ENCODE measurements at regions not wholly inside any gene's neighbourhood (a gene's known extent, or its start where the extent isn't known, plus 50 kb on each side); places are given as distances from the start of the nearest gene placed in this dataset.
"Not testable (repeated sequence)": the region's sequence is repeated elsewhere in the genome, so short reads cannot be mapped to it uniquely, and the experiment has no call there.

DNA sequence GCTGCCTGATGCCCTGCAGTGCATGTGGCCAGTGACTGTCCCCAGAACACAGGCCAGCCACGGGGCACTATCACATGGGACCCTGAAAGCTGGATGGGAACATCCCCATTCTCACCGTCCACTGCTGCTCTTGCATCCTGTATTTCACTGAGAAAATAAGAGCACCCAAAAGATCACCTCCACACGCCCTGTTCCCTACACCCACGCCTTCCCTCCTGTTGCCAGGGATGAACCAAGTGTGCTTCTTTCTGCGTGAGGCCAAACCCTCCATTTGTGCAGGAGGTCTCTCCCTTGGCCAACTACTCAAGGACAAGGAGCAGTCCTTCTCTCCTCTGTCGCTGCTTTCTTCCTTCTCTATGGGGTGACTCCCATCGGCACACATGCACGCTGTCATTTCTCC lies 118.3 kb downstream of the LRRC37A3 start:
- DNase-seq (ENCODE audit: low read depth in 2 of 2), result not testable (repeated sequence)

DNA sequence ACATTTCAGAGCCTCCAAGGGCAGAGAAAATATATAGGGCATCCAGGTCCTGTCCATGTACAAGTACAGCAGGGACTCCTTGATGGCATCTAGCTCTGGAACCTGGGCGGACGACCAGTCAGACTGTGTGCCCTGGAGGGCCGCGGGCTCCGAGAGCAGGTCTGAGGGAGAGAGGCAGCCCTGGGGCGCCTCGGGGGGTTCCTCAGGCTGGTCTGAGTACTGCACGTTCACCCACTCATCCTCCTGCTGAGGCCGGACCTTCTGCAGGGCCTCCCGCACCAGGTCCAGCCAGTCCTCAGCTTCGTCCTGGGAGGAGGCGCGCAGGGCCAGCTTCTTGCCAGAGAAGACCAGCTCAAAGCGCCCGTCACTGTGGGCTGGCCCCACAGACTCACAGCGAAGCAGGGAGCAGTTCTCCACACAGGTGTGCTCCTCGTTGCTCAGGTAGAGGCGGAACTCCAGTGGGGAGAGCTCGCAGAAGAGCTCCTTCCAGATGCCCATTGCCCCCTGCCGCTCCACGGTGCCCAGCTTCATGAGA lies 118.8 kb downstream of the LRRC37A3 start:
- not testable (repeated sequence) for DNase-seq (ENCODE audit: low read depth in 2 of 2)

DNA sequence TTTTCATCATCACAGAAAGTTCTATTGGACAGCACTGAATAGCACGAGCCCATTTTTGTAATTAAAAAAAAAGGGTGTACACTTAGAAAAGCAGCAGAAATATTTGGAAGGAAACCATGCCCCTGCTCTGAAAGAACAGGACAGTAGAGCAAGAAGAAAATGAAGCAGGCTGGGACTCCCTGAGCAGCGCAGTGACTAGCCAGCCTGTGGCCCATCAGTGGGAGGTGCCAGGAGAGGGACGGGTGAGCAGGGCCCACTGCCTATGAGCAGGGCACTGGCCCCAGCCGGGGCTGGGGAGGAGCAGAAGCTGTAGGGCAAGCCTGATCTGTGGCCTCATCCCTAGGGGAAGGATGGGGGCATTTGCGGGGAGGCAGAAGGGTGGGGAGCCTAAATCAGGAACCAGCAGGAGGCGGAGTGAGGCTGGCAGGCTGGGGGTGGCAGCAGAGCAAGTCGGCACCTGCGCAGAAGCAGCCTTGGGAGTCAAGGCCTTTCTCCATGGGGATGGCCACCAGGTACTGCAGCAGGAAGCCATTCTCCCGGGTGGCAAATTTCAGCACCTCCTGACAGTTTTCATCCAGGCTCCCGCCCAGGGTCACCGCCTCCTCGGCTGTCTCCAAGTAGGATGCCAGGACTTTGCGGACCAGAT lies 119.6 kb downstream of the LRRC37A3 start:
- DNase-seq (ENCODE audit: low read depth in 2 of 2), result not testable (repeated sequence)

DNA sequence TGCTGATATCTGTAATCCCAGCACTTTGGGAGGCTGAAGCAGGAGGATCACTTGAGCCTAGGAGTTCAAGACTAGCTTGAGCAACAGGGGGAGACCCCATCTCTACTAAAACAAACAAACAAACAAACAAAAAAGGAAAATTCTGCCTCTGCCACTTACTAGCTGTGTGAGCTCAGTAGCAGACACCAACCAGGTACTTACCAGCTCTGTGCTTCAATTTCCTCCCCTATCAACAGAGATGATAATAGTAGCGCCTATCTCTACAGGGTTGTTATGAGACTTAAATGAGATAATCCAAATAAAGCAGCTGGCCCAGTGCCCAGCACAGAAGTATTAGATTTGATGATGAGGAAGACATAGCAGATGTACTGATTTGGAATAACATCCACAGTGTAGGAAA lies 120.3 kb downstream of the LRRC37A3 start:
- not testable (repeated sequence) for DNase-seq (ENCODE audit: low read depth in 2 of 2)

DNA sequence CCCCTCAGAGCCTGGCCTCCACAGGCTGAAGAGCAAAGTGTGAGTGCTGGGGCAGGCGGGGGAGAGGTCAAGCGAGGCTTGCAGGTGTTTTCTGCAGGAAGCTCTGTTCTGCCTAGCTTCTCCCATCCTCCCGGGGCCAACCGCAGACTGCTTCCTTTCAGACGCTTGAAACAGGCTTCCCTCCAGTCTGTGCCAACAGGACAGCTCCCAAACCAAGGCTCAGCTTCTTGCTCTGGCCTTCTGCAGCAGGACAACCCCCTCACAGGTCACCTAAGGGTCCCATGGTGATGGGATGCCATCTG lies 120.8 kb downstream of the LRRC37A3 start:
- DNase-seq (ENCODE audit: low read depth in 2 of 2), result not testable (repeated sequence)

DNA sequence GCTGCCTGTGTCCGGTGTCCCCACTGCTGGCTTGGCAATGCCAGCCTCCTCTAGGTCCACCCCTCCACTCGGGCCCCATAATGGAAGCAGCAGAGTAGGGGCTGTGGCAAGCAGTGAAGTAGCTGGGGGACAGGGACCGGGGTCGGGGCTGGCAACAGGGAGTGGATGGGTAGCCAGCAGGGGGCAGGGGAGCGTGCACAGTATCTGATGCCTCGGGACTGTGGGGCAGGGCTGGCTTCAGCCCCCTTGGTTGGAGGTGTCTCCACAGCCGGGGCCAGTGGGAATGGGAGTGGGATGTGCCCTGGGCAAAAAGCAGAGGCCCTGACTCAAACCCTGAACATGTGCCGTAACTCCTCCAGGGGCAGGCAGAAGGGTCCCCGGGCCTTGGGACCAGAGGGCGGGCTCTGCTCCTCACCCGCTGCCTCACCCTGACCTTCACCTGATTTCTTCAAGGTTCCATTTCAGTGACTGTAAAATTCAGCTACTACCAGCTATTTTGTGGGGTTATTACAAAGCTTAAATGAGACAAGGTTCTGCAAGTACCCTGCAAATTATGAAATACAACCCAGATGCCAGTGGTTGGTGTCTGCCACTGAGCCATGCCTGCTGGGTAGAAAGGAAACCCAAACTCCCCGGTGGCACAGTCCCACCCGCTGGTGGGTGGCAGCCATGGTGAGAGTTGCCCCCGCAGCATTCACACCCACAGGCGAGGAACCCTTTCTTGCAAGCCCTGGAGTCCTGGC lies 121.4 kb downstream of the LRRC37A3 start:
- DNase-seq (ENCODE audit: low read depth in 2 of 2), result not testable (repeated sequence)

DNA sequence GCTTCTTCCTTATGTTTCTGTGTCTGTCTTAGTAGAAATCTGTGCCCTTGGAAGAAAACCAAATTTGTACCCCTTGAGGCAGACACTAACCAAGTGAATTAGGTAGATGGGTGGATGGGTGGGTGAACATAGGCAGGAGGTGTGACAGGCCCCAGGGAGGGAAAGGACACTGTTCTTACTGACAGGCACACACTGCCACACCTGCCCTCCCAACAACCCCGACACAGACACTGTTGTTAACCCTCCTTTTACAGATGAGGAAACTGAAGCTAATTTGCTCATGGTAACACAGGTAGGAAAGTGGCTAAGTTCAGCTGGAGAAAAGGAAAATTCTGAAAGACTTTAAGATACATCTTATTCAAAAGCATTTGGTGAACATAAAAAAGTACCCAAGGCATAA lies 123.9 kb downstream of the LRRC37A3 start:
- DNase-seq (ENCODE audit: low read depth in 2 of 2), result not testable (repeated sequence)

DNA sequence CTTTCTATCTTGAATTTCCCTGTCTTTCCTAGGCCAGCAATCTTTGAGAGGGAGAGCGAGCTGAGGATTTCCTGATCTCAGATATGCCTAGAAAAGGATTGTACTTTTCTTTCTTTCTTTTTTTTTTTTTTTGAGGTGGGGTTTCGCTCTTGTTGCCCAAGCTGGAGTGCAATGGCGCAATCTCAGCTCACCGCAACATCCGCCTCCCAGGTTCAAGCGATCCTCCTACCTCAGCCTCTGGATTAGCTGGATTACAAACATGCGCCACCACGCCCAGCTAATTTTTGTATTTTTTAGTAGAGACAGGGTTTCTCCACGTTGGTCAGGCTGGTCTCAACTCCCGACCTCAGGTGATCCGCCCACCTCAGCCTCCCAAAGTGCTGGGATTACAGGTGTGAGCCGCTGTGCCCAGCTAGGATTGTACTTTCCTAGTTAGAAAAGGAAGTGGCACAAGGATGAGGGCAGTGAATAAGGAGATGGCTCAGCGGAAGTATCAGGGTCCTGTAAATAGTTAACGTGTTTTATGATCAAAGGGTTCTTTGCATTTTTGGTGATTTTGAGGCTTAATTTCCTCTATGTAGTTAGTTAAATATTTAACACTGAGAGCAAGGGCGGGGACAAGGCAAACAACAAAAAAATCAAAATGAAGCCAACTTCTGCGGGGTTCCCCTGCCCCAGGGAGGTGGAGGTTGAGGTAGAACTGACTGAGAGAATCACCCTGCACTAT lies 124.6 kb downstream of the LRRC37A3 start:
- not testable (repeated sequence) for DNase-seq (ENCODE audit: low read depth in 2 of 2)

DNA sequence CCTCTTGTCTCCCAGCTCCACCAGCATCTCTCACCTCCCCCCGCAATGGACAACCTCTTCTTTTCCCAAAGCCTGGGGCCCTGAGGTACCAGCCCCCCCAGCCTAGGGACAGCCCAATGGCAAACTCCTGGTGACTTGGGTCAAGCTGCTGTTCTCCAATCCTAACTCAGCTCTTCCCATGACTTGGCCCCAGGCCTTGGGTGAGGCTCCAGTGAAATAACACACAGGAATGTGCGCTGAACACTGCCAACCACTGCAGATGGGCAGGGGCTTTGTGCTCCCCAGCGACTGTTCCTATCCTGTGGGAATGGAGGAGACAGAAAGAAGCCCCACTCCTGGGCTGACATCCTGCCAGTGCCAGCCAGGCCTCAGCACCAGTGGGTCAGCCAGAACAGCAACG lies 125.2 kb downstream of the LRRC37A3 start:
- not testable (repeated sequence) for DNase-seq (ENCODE audit: low read depth in 2 of 2)

DNA sequence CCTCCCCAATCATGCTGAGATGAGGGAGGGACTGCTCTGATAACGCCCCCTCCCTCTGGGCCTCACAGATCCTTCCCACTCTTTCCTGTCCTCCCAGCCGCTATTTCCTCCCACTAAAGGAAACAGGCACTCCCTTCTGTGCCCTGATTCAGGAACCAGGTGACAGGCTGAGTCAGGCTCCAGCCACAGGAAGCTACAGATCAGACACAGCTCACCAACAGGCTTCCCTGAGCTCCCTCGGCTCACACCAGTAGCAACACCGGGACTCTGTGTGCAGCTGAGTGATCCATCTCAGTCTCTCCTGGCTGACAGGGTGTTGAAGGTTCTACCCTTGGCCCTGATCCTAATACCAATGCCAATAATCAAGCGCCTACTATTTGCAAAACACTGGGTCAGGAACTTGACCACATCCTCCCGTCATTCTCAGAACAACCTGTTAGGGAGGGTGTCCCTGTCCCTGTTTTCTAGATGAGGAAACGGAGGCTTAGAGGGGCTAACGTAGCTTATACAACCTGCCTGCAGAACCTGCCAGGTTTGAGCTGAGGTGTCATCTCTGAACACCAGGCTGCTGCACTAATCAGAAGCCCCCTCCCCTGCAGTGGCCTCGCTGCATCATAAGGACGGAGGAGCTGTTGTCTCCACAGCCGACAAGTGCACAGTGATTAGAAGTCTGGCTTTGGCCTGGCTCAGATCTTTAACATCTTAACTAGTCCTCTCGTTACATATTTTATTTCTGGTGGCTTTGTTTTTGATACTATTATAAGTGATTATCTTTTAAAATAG lies 126.3 kb downstream of the LRRC37A3 start:
- not testable (repeated sequence) for DNase-seq (ENCODE audit: low read depth in 2 of 2)

DNA sequence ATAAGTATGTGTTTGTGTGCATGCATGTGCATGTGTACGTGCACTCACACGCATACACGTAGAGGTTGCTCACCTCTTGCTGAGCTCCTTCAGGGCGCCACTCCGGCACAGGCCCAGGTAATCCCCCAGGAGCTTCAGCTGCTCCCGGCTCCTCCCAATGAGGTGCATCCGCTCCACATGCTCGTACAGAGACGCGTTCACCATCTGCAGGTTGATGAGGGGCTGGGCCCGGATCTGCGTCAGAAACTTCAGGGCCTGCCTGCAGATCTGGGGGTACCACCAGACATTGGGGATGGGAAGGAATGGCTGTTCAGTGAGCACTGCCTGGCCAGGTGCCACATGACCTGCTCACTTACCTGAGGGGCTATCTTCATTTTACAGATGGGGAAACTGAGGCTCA lies 127.0 kb downstream of the LRRC37A3 start:
- not testable (repeated sequence) for DNase-seq (ENCODE audit: low read depth in 2 of 2)

DNA sequence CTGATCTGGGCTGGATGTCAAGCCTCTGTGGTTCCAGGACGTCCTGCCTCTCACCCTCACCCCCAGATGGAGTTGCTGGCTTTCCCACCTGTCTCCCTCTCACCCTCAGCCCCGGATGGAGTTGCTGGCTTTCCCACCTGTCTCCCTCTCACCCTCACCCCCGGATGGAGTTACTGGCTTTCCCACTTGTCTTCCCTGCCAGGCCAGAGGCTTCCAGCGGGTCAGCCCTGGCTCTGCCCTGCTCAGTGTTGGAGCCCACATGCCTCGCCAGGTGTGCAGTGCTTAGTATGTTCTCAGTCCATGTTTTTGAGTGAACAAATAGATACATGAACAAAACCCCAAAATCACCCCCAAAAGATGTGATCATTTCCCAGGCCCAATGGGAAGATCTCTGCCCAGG lies 127.6 kb downstream of the LRRC37A3 start:
- DNase-seq (ENCODE audit: low read depth in 2 of 2), result not testable (repeated sequence)

DNA sequence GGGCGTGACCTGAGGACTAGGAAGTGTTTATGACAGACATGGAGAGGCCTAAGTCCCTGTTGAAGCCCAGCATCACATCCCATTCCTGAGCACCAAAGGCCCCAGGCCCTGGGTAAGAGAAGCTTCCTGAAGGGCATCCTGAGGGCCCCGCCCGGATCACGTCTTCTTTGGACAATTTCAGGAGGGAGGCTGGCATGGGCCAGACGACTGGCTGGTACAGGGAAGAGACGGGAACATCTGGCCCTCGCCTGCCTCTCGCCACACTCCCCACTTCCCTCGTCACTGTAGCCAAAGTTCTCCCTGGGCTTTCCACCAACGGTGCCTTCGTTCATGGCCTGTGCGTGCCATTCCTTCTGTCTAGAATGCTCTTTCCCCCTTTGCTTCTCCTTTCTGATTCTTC lies 128.1 kb downstream of the LRRC37A3 start:
- DNase-seq (ENCODE audit: low read depth in 2 of 2), result not testable (repeated sequence)

DNA sequence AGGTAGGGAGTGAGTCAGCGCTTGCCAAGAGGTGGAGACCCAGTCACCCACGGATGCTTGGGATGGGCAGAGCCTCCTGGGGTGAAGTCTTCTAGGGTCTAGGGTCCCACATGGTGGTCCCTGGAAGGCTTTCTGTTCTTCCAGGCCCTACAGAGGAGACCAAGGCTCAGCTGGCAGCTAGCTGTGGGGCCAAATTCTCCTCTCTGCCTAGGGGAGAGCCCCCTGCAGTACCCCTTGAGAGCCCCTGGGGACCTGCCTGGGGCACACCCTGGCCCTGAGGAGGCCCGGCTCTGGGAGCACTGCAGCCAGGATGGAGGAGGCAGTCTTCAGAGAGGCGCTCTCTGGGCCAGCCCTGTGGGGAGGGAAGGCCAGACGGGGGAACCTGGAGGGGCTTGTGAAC lies 128.6 kb upstream of the SMURF2 start:
- DNase-seq (ENCODE audit: low read depth in 2 of 2), result not testable (repeated sequence)

DNA sequence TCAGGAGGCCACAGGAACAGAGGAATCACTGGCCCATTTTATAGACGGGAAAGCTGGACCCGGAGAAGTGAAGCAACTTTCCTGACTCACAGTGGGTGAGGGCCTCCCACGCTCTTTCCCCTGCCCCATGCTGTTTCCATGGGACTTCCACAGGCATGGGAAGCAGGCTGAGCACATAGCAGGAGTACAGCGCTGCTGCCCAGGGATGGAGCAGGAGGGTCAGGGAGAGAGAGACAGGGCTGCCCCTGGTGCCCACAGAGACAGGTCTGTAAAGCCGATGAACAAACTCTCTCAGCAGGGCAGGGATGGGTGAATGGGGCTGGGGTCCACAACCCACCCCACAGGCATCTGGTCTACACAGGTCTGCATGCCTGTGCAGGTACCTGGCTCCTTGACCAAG lies 128.1 kb upstream of the SMURF2 start:
- not testable (repeated sequence) for DNase-seq (ENCODE audit: low read depth in 2 of 2)

DNA sequence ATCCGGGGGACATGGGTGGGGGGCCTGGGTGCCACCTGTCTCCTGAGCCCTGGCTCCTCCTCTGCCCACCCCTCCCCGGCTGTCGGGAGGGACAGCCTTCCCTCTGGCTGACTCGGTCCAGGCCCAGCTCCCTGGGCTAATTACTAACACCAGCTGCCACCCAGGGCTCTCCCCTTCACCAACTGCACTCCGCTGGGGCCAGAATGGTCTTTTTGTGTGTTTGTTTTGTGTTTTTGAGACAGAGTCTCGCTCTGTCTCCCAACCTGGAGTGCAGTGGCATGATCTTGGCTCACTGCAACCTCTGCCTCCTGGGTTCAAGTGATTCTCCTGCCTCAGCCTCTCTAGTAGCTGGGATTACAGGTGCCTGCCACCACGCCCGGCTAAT lies 126.9 kb upstream of the SMURF2 start:
- not testable (repeated sequence) for DNase-seq (ENCODE audit: low read depth in 2 of 2)

DNA sequence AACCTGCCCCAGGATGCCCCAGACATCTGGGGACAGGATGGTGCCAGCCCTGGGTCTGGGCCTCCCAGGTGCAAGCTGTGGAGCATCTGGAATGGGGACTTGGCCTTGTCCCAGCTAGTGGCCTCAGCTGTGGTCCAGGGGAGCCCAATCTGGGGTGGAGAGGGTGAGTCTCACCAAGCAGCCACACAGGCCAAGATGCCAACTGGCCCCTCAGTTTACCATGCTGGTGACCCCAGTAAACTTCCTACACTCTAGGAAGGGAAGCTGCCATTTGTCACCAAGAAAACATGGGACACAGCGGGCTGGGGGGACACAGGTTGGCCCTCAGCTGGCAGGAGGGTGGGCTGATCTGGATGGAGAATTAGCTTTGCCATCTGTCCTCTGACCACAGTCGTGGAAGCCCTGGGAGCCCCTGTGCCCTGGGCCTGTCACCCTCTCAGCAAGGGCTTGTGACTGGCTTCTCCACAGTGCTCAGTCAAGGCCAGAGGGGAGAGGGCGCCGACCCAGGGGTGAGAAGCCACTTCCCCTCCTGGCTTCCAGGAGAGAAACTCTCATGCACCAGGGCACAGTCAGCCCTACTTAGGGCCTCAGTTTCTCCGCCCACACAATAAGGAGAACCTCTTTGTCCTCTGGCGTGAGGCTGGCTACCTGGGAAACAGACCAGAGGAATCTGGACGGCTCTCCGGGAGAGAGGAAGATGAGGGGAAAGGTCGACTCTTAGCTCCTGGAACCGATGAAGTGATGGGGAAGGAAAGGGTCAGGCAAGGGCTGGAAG lies 126.4 kb upstream of the SMURF2 start:
- no peak for DNase-seq (ENCODE audit: low read depth in 2 of 2)

DNA sequence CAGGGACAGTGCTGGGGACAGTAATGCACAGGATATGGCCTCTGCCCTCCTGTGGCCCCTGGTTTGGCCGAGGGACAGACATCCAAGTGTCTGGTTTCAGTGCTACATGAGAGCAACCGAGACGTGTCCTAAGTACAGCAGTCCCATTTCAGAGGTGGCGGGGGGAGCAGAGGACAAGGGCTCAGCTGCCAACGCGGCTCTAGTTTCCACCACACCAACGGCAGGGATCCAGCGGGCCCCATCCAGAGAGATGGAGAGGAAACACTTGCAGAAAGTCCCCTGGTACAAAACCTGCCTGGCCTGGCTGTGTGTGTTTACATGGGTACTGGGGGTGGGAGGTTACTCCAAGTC lies 125.8 kb upstream of the SMURF2 start:
- no peak for DNase-seq (ENCODE audit: low read depth in 2 of 2)

DNA sequence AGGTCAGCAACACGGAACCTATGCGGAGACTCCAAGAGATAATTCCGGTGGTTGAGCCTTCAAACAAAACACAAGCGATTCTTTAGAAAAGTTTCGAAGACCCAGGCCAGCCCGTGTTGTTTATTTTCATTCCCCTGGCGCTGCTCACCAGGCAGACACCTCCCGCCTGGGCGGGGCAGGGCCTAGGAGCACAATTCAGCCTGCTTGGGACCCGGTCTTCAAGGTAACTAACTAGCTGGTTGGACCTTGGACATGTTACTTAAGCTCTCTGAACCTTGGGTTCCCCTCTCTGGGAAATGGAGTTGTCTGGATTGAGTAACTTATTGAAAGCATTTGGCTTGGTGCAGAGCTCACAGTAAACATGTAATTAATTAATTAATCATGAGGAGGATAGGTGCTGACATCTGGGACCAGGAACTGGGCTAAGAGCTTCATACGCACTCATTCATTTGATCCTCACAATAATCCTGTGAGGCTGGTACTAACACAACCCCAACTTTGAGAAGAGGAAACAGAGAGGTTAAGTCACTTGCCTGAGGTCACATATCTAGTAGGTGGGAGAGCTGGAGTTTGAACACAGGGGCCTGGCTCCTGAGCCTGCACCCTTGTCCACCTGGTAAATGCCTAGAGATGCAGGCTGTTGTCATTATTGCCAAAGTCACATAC lies 125.3 kb upstream of the SMURF2 start:
- no peak for DNase-seq (ENCODE audit: low read depth in 2 of 2)

DNA sequence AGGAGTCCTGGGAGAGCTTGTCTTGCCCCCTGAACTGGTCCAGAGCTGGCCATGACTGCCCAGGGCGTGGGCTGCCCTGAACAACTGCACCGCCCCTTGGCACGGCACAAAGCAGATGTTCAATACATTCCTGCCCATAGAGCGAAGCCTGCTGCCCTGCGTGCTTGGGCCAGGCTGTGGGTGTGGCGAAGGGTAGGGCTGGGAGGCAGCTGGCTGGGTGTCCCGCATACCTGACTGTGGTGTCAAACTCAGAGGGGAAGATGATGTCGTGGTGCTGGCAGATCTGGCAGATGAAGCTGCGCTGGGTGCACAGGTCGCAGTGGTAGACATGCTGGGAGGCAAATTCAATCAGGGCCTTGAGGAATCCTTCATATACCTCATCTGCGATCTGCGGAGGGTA lies 124.2 kb upstream of the SMURF2 start:
- no peak for DNase-seq (ENCODE audit: low read depth in 2 of 2)

DNA sequence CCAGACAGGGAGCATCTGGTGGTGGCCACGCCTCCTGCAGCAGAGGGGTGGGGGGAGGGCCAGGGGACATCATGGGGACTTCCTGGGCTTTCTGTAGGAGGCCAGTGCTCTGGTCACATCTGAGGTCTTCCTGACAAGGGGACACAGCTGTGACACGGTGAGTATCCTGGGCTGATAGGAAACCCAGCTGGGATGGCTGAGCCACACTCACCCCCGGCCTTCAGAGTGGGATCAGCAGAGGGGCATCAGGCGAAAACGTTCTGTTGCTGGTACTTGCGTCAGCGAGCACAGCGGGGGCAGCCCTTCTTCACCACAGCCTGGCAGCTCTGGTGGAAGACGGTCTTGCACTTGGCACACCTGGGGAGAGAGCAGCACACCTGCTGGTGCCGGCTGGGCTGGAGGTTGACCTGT lies 122.9 kb upstream of the SMURF2 start:
- DNase-seq (ENCODE audit: low read depth in 2 of 2), result no peak

Measured in stimulated activated CD8-positive, alpha-beta memory T cell treated with anti-CD3 and anti-CD28 coated beads, Interleukin-15, amount 100 ng/mL, for 4 hours (primary cell).